Osteoblast (primary cell): ENCODE measurements at regions not wholly inside any gene's neighbourhood (a gene's known extent, or its start where the extent isn't known, plus 50 kb on each side); places are given as distances from the start of the nearest gene placed in this dataset.

Source experiments
- DNase-seq: peaks from one replicate; pipeline ENCODE4 v3.0.0; 2011; ENCODE audit warnings: low spot score, mixed read lengths; ENCODE audit not compliant: insufficient read length; ENCODE audit errors: missing footprints
- H2AFZ ChIP-seq: 2 replicates; pipeline ENCODE4 v1.6.0; 2011; ENCODE audit warnings: mild to moderate bottlenecking, low read length
- H3K27ac ChIP-seq: 2 replicates; pipeline ENCODE4 v1.5.1; 2011; ENCODE audit warnings: mild to moderate bottlenecking, low read depth, low read length, moderate library complexity
- H3K27me3 ChIP-seq: 2 replicates; pipeline ENCODE4 v1.6.0; 2012; ENCODE audit warnings: mild to moderate bottlenecking, control low read depth, inconsistent platforms, low read length, moderate library complexity; ENCODE audit not compliant: insufficient read depth
- H3K36me3 ChIP-seq: 2 replicates; pipeline ENCODE4 v1.5.1; 2011; ENCODE audit warnings: mild to moderate bottlenecking, low read length, control low read depth, moderate library complexity; ENCODE audit not compliant: insufficient read depth
- H3K4me1 ChIP-seq: 2 replicates; pipeline ENCODE4 v1.5.1; 2011; ENCODE audit warnings: mild to moderate bottlenecking, low read length, control low read depth, moderate library complexity; ENCODE audit not compliant: insufficient read depth
- H3K4me2 ChIP-seq: 2 replicates; pipeline ENCODE4 v1.6.0; 2011; ENCODE audit warnings: mild to moderate bottlenecking, low read length; ENCODE audit not compliant: insufficient read depth
- H3K4me3 ChIP-seq: fragments of 200-600 bp; sonication (generic); 3 replicates; pipeline ENCODE4 v1.5.1; 2012; ENCODE audit warnings: mild to moderate bottlenecking, low read length, inconsistent platforms; ENCODE audit not compliant: insufficient read depth
- H3K79me2 ChIP-seq: 2 replicates; pipeline ENCODE4 v1.6.0; 2012; ENCODE audit warnings: mild to moderate bottlenecking, low read length, control low read depth, inconsistent platforms; ENCODE audit not compliant: insufficient read depth
- H3K9me3 ChIP-seq: 2 replicates; pipeline ENCODE4 v1.5.1; 2011; ENCODE audit warnings: low read depth, low read length, control low read depth
- H4K20me1 ChIP-seq: 2 replicates; pipeline ENCODE4 v1.6.0; 2012; ENCODE audit warnings: mild to moderate bottlenecking, low read length, control low read depth; ENCODE audit not compliant: insufficient read depth
- TF ChIP-seq, protein P1 (sequence below): IDR thresholded peaks from 2 replicates; pipeline ENCODE4 v1.5.1; 2011; ENCODE audit warnings: mild to moderate bottlenecking, low read depth, low read length, moderate library complexity; ENCODE audit errors: extremely low read depth

DNA sequence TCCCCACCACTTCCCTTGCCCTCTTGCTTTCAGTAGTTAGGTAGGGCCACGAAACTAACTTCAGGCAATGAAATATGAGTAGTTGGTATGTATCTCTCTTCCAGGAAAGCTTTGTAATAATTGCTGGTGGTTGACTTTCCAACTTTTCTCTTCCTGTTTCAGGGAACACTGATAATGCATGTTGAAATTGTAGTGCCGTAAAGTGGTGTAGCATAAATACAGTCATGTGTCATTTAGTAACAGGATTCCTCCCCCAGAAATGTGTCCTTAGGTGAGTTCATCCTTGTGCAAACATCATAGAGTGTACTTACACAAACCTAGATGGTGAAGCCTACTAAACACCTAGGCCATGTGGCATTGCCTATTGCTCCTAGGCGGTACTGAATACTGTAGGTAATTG lies 429.2 kb downstream of the PID1 start:
- no peaks in the 10 kb centered on the region for H4K20me1 ChIP-seq
- H3K27me3 ChIP-seq, result no peaks in the 10 kb centered on the region
- H3K4me2 ChIP-seq, result no peak overlapping the region
- no peak overlapping the region for H3K4me3 ChIP-seq
- DNase-seq, result no peak
- no peaks in the 10 kb centered on the region for H3K79me2 ChIP-seq
- TF ChIP-seq, protein P1, sequence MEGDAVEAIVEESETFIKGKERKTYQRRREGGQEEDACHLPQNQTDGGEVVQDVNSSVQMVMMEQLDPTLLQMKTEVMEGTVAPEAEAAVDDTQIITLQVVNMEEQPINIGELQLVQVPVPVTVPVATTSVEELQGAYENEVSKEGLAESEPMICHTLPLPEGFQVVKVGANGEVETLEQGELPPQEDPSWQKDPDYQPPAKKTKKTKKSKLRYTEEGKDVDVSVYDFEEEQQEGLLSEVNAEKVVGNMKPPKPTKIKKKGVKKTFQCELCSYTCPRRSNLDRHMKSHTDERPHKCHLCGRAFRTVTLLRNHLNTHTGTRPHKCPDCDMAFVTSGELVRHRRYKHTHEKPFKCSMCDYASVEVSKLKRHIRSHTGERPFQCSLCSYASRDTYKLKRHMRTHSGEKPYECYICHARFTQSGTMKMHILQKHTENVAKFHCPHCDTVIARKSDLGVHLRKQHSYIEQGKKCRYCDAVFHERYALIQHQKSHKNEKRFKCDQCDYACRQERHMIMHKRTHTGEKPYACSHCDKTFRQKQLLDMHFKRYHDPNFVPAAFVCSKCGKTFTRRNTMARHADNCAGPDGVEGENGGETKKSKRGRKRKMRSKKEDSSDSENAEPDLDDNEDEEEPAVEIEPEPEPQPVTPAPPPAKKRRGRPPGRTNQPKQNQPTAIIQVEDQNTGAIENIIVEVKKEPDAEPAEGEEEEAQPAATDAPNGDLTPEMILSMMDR, result no peak
- H3K9me3 ChIP-seq, result no peaks in the 10 kb centered on the region
- H3K4me1 ChIP-seq, result no peaks in the 10 kb centered on the region
- H3K27ac ChIP-seq, result no peak overlapping the region
- no peak overlapping the region for H2AFZ ChIP-seq
- no peaks in the 10 kb centered on the region for H3K36me3 ChIP-seq

DNA sequence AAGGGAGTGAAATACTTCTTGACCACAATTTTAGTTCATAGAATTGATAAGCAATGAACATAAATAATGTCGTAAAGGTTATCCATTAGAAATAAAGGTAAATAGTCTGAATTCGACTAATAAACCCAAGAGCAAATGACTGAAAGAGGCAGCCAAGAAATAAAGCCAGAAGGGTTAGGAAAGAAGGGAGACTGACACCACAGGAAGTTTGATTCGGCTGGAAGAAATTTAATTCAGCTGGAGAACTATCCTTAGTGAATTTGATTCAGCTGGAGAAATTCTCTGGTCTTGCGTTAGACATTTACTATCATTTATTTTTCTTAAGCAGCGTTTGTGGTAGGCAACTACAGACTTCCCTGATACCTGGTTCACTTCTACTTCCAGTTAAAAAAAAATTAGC lies 429.6 kb downstream of the PID1 start:
- DNase-seq, result no peak
- TF ChIP-seq, protein P1, result no peak
- no peaks in the 10 kb centered on the region for H4K20me1 ChIP-seq
- no peaks in the 10 kb centered on the region for H3K4me1 ChIP-seq
- no peaks in the 10 kb centered on the region for H3K79me2 ChIP-seq
- H3K4me2 ChIP-seq, result no peak overlapping the region
- H3K9me3 ChIP-seq, result no peaks in the 10 kb centered on the region
- no peaks in the 10 kb centered on the region for H3K27me3 ChIP-seq
- no peaks in the 10 kb centered on the region for H3K36me3 ChIP-seq
- no peak overlapping the region for H3K4me3 ChIP-seq
- H3K27ac ChIP-seq, result no peak overlapping the region
- H2AFZ ChIP-seq, result no peak overlapping the region

DNA sequence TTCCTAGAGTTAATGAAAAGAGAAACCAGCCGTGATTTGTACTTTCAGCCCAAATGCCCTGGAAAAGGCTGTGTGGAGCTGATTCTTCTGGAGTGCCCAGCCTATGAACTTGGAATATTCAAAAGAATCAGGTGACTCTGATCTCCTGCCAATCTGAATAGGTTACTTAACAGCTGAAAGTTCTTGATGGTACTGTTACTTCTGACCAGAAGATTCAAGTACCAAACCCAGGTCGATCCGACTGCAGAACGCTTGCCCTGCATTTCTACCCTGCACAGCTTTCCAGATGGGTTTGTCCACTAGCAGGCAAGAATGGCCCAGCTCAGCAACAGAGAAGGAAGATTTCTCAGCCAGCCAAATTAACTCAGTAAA lies 430.4 kb downstream of the PID1 start:
- no peak for DNase-seq
- Histone ChIP-seq H3K79me2 (no peaks in the 10 kb centered on the region), H3K27ac (no peak overlapping the region), H3K9me3 (no peaks in the 10 kb centered on the region), H3K27me3 (no peaks in the 10 kb centered on the region), H4K20me1 (no peaks in the 10 kb centered on the region), H3K4me3 (no peak overlapping the region), H3K4me1 (no peaks in the 10 kb centered on the region), H3K36me3 (no peaks in the 10 kb centered on the region), H2AFZ (no peak overlapping the region), H3K4me2 (no peak overlapping the region)
- TF ChIP-seq, protein P1, result no peak

DNA sequence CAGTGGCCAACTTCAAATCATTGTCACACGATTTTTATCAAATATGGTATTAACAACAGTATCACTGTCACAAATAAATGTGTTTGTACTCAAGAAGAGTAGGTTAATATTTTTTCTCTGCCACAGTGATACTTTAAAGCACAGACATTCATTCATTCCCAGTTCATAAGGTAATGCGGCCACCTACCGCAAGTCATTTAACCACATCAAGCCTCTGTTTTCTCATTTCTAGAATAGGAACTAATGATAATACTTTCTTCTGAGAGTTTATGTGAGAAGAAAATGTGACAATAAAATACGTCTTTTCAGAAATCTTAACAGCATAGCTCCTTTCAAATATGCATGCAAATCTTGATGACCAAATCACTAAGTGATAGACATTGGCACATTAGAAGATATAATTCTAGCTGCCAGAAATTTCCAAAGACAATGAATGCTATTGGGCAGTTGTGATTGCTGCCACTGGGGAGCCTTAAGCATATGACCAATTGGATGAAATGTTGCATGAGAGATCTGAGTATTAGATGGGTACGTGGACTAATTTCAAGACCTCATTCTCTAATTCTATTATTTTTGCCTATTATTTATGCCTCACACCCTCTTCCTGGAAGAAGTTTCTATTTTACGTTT lies 430.9 kb downstream of the PID1 start:
- no peaks in the 10 kb centered on the region for H3K36me3 ChIP-seq
- no peaks in the 10 kb centered on the region for H3K4me1 ChIP-seq
- no peaks in the 10 kb centered on the region for H3K79me2 ChIP-seq
- H2AFZ ChIP-seq, result no peak overlapping the region
- H4K20me1 ChIP-seq, result no peaks in the 10 kb centered on the region
- H3K4me2 ChIP-seq, result no peak overlapping the region
- no peak overlapping the region for H3K27ac ChIP-seq
- no peak overlapping the region for H3K4me3 ChIP-seq
- no peaks in the 10 kb centered on the region for H3K9me3 ChIP-seq
- H3K27me3 ChIP-seq, result no peaks in the 10 kb centered on the region
- DNase-seq, result no peak
- TF ChIP-seq, protein P1, result no peak
